OCI-LY3 (cell line): ENCODE measurements at regions not wholly inside any gene's neighbourhood (a gene's known extent, or its start where the extent isn't known, plus 50 kb on each side); places are given as distances from the start of the nearest gene placed in this dataset.
A peak's percentile ranks its signal among the peaks of the same experiment; 100 is the strongest.
"Not testable (repeated sequence)": the region's sequence is repeated elsewhere in the genome, so short reads cannot be mapped to it uniquely, and the experiment has no call there.

Source experiments
- H2AFZ ChIP-seq: fragments of 200-600, 300-600 bp; shearing (Covaris generic); 2 replicates; pipeline ENCODE4 v1.6.0; 2014; ENCODE audit warnings: antibody characterized with exemption, low read depth, low read length
- H3K27ac ChIP-seq: fragments of 200-600, 300-600 bp; sonication (generic); 2 replicates; pipeline ENCODE4 v1.5.1; 2014; ENCODE audit warnings: mild to moderate bottlenecking, low read length, moderate library complexity, mixed read lengths
- H3K27me3 ChIP-seq: fragments of 200-600, 300-600 bp; sonication (generic); 2 replicates; pipeline ENCODE4 v1.6.1; 2014; ENCODE audit warnings: low read depth, low read length, mixed read lengths
- H3K36me3 ChIP-seq: fragments of 200-600, 300-600 bp; sonication (generic); replicated peaks from 2 replicates; pipeline ENCODE3; 2014; ENCODE audit warnings: low read depth, low read length, mixed read lengths
- H3K4me1 ChIP-seq: fragments of 300-600, 200-600 bp; sonication (generic); 2 replicates; pipeline ENCODE4 v1.6.1; 2014; ENCODE audit warnings: low read length, mixed read lengths
- H3K4me2 ChIP-seq: fragments of 200-600, 300-600 bp; sonication (generic); 2 replicates; pipeline ENCODE4 v1.6.1; 2014; ENCODE audit warnings: low read length, mixed read lengths
- H3K4me3 ChIP-seq: fragments of 300-600, 200-600 bp; sonication (generic); 2 replicates; pipeline ENCODE4 v1.5.1; 2014; ENCODE audit warnings: antibody characterized with exemption, mild to moderate bottlenecking, low read length, moderate library complexity
- H3K79me2 ChIP-seq: fragments of 300-600, 200-600 bp; shearing (Covaris generic); 2 replicates; pipeline ENCODE4 v1.6.1; 2014; ENCODE audit warnings: mild to moderate bottlenecking, low read length, mixed read lengths
- H3K9ac ChIP-seq: fragments of 300-600, 200-600 bp; shearing (Covaris generic); 2 replicates; pipeline ENCODE4 v1.6.0; 2014; ENCODE audit warnings: mild to moderate bottlenecking, low read length, moderate library complexity
- H3K9me3 ChIP-seq: fragments of 200-600, 300-600 bp; shearing (Covaris generic); 2 replicates; pipeline ENCODE4 v1.6.1; 2014; ENCODE audit warnings: low read length, mixed read lengths; ENCODE audit not compliant: insufficient read depth
- H4K20me1 ChIP-seq: fragments of 200-600, 300-600 bp; sonication (generic); 2 replicates; pipeline ENCODE4 v1.6.1; 2016; ENCODE audit warnings: low read length, mixed read lengths; ENCODE audit not compliant: insufficient read depth
- CTCF ChIP-seq: fragments of 200-600, 300-600 bp; sonication (generic); IDR thresholded peaks from 2 replicates; pipeline ENCODE4 v1.5.1; 2014; ENCODE audit warnings: antibody characterized with exemption, low read length, low read depth
- EZH2phosphoT487 ChIP-seq: fragments of 200-600 bp; shearing (Covaris generic); IDR thresholded peaks from 2 replicates; pipeline ENCODE4 v1.6.1; 2018; ENCODE audit warnings: antibody characterized with exemption, mixed run types, low read depth

GRCh38 chr12:59113831-59114615 lies 193.7 kb upstream of the LRIG3 start:
- Histone ChIP-seq H3K4me1 (peaks cover 16% of the 10 kb centered on the region), H3K4me2 (peak overlapping the region; percentile 71), H3K4me3 (peak overlapping the region; percentile 50), H3K9ac (0 out of 2 replicates have a peak overlapping the region, but pooled peaks have one; percentile 21), H3K27ac (no peak overlapping the region), H3K79me2 (no peaks in the 10 kb centered on the region), H3K27me3 (no peaks in the 10 kb centered on the region), H3K36me3 (no peaks in the 10 kb centered on the region), H2AFZ (peak overlapping the region; percentile 86), H3K9me3 (no peaks in the 10 kb centered on the region), H4K20me1 (no peaks in the 10 kb centered on the region)
- TF ChIP-seq EZH2phosphoT487 (no peak), CTCF (peak; percentile 89)

- Histone ChIP-seq H3K27me3 (no peaks in the 10 kb centered on the region), H3K4me1 (peaks cover 16% of the 10 kb centered on the region), H3K4me3 (no peak overlapping the region), H3K27ac (no peak overlapping the region), H3K9ac (no peak overlapping the region), H3K4me2 (no peak overlapping the region), H3K9me3 (no peaks in the 10 kb centered on the region), H3K79me2 (no peaks in the 10 kb centered on the region), H2AFZ (no peak overlapping the region), H3K36me3 (no peaks in the 10 kb centered on the region), H4K20me1 (no peaks in the 10 kb centered on the region)
- TF ChIP-seq CTCF (no peak), EZH2phosphoT487 (no peak)
These were observed 191.5 kb upstream of the LRIG3 start for GRCh38 chr12:59111851-59112250.

- not testable (repeated sequence) for H2AFZ ChIP-seq, H3K36me3 ChIP-seq, H3K27me3 ChIP-seq, H3K27ac ChIP-seq, H4K20me1 ChIP-seq, H3K4me3 ChIP-seq, H3K9ac ChIP-seq, H3K4me1 ChIP-seq, H3K79me2 ChIP-seq, H3K4me2 ChIP-seq, H3K9me3 ChIP-seq
These were observed 188.2 kb upstream of the LRIG3 start for GRCh38 chr12:59108516-59108915.

GRCh38 chr12:59100585-59100984 lies 180.3 kb upstream of the LRIG3 start:
- no peaks in the 10 kb centered on the region for H3K27me3 ChIP-seq
- no peak overlapping the region for H2AFZ ChIP-seq
- H3K4me1 ChIP-seq: no peaks in the 10 kb centered on the region
- no peak for TF ChIP-seq EZH2phosphoT487
- TF ChIP-seq CTCF: no peak
- H3K27ac ChIP-seq: no peak overlapping the region
- no peak overlapping the region for H3K4me2 ChIP-seq
- H3K79me2 ChIP-seq: no peaks in the 10 kb centered on the region
- no peaks in the 10 kb centered on the region for H3K9me3 ChIP-seq
- H4K20me1 ChIP-seq: no peaks in the 10 kb centered on the region
- no peak overlapping the region for H3K4me3 ChIP-seq
- H3K9ac ChIP-seq: no peak overlapping the region
- H3K36me3 ChIP-seq: no peaks in the 10 kb centered on the region
